Lower leg skin (tissue), 3 donors: ENCODE measurements at regions not wholly inside any gene's neighbourhood (a gene's known extent, or its start where the extent isn't known, plus 50 kb on each side); places are given as distances from the start of the nearest gene placed in this dataset.

Experiments used
- POLR2A ChIP-seq, 2 donors: fragments of 450-650 bp; IDR thresholded peaks; one replicate each; pipeline ENCODE4 v1.6.1; 2016 to 2017; ENCODE audit warnings: antibody characterized with exemption in 2 of 2, mild to moderate bottlenecking in 1 of 2, moderate library complexity in 1 of 2
- TF ChIP-seq, protein P1 (sequence below), 3 donors: fragments of 450-650 bp; IDR thresholded peaks; one replicate each; pipeline ENCODE4 v1.5.1; 2016; ENCODE audit warnings: antibody characterized with exemption in 3 of 3, mild to moderate bottlenecking in 3 of 3, moderate library complexity in 2 of 3

DNA sequence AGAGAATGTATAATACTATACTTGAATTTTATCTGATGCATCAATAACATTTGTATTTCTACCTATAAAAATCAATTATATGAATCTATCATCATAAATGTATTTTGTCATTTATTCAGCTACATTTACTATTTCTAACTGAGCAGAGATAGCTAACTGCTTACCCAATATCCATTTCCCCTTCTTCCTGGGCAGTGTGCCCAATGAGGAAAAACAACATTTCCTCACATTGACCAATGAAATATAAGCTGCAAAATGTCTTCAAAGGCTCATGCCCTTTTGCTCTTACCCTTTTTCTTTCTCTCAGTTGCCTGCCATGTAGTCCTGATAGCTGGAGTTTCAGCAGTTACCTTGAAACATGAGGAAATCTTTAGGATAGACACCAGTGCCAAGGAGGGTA, 385.8 kb upstream of the PCSK5 start:
- TF ChIP-seq, protein P1, sequence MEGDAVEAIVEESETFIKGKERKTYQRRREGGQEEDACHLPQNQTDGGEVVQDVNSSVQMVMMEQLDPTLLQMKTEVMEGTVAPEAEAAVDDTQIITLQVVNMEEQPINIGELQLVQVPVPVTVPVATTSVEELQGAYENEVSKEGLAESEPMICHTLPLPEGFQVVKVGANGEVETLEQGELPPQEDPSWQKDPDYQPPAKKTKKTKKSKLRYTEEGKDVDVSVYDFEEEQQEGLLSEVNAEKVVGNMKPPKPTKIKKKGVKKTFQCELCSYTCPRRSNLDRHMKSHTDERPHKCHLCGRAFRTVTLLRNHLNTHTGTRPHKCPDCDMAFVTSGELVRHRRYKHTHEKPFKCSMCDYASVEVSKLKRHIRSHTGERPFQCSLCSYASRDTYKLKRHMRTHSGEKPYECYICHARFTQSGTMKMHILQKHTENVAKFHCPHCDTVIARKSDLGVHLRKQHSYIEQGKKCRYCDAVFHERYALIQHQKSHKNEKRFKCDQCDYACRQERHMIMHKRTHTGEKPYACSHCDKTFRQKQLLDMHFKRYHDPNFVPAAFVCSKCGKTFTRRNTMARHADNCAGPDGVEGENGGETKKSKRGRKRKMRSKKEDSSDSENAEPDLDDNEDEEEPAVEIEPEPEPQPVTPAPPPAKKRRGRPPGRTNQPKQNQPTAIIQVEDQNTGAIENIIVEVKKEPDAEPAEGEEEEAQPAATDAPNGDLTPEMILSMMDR (IDR thresholded peaks at IDR 0.05): no peak
- TF ChIP-seq POLR2A (IDR thresholded peaks at IDR 0.05): no peak
